CD4-positive, alpha-beta T cell (primary cell): ENCODE measurements at regions not wholly inside any gene's neighbourhood (a gene's known extent, or its start where the extent isn't known, plus 50 kb on each side); places are given as distances from the start of the nearest gene placed in this dataset.
A peak's percentile ranks its signal among the peaks of the same experiment; 100 is the strongest.

ENCODE experiments used
- ATAC-seq: fragments of 200-7000 bp; cut with Tn5 transposase; one replicate; pipeline ENCODE4 v1.10.0; 2022; ENCODE audit warnings: mild to moderate bottlenecking; ENCODE audit not compliant: poor library complexity
- CTCF ChIA-PET: fragments of 350-600 bp; sonication (Branson Sonifier 250); formaldehyde crosslinking; loops from one replicate; lab custom pipeline; 2021; ENCODE audit warnings: antibody characterized with exemption, inconsistent platforms; lab: Charles Lee
- POLR2A ChIA-PET: fragments of 350-600 bp; sonication (Branson Sonifier 250); formaldehyde crosslinking; loops from one replicate; lab custom pipeline; 2021; ENCODE audit warnings: antibody characterized with exemption, inconsistent platforms; lab: Charles Lee
- DNase-seq, 14 experiments: peaks; one replicate each; pipeline ENCODE4 v3.0.0-alpha.2; 2013 to 2020; ENCODE audit warnings: mixed read lengths in 2 of 14
- H3K27ac ChIP-seq, 2 donors: one replicate each; pipeline versions ENCODE4 v1.5.1 to v1.7.0; 2013; ENCODE audit warnings: low read length in 2 of 2, low read depth in 1 of 2, mild to moderate bottlenecking in 1 of 2
- H3K27me3 ChIP-seq, 2 experiments: 1 replicate in 1 of 2; 2 replicates in 1 of 2; pipeline versions ENCODE4 v1.6.1 to v1.7.0; 2013; ENCODE audit warnings: low read length in 2 of 2, control low read depth in 1 of 2, mild to moderate bottlenecking in 1 of 2, moderate library complexity in 1 of 2; ENCODE audit not compliant: insufficient read depth in 2 of 2, control insufficient read depth in 1 of 2
- H3K36me3 ChIP-seq: one replicate; pipeline ENCODE4 v1.6.1; 2013; ENCODE audit warnings: low read length, control low read depth; ENCODE audit not compliant: insufficient read depth
- H3K4me1 ChIP-seq: one replicate; pipeline ENCODE4 v1.6.1; 2013; ENCODE audit warnings: low read length, control low read depth; ENCODE audit not compliant: insufficient read depth
- H3K4me3 ChIP-seq: one replicate; pipeline ENCODE4 v1.5.1; 2013; ENCODE audit warnings: mild to moderate bottlenecking, low read length, moderate library complexity
- H3K9me3 ChIP-seq, 2 experiments: 1 replicate in 1 of 2; 2 replicates in 1 of 2; pipeline versions ENCODE4 v1.6.1 to v1.7.0; 2013; ENCODE audit warnings: low read length in 2 of 2, mild to moderate bottlenecking in 2 of 2, control low read depth in 1 of 2, moderate library complexity in 1 of 2; ENCODE audit not compliant: control insufficient read depth in 1 of 2, insufficient read depth in 1 of 2
- H3K27ac Mint-ChIP-seq: one replicate; pipeline ENCODE4 v1.8.0; 2020; ENCODE audit warnings: mixed read lengths
- H3K27me3 Mint-ChIP-seq: one replicate; pipeline ENCODE4 v1.8.0; 2021; ENCODE audit warnings: mixed read lengths
- H3K36me3 Mint-ChIP-seq: one replicate; pipeline ENCODE4 v1.8.0; 2021; ENCODE audit warnings: low read depth, mixed read lengths
- H3K4me1 Mint-ChIP-seq: one replicate; pipeline ENCODE4 v1.8.0; 2021; ENCODE audit warnings: low read depth, mixed read lengths
- H3K4me3 Mint-ChIP-seq: one replicate; pipeline ENCODE4 v1.8.0; 2020; ENCODE audit warnings: mild to moderate bottlenecking, mixed read lengths
- H3K9me3 Mint-ChIP-seq: one replicate; pipeline ENCODE4 v1.8.0; 2020; ENCODE audit warnings: mixed read lengths
- CTCF ChIP-seq: fragments of 200-600 bp; IDR thresholded peaks from one replicate; pipeline ENCODE4 v1.8.0; 2022; ENCODE audit warnings: antibody characterized with exemption, mild to moderate bottlenecking
- intact Hi-C, 2 experiments: fragments of 100-400 bp; cut with DNase I in 1 of 2; cut with micrococcal nuclease in 1 of 2; formaldehyde crosslinking; loops; one replicate each; pipeline versions ENCODE4 v1.15.1 to v1.9.0; 2023 to 2025; cut with DNase I, micrococcal nuclease

GRCh38 chr18:22796113-22796512, 137.0 kb upstream of the RBBP8 start:
- ChIA-PET CTCF (no interaction called here), POLR2A (no interaction called here)
- DNase-seq, result no peak
- no peaks in the 10 kb centered on the region for H3K4me1 Mint-ChIP-seq
- peaks cover 3 to 4% of the 10 kb centered on the region in 2 experiments for H3K27me3 ChIP-seq
- H3K4me1 ChIP-seq, result no peaks in the 10 kb centered on the region
- ATAC-seq, result no peak
- H3K9me3 ChIP-seq, result no peaks in the 10 kb centered on the region
- H3K36me3 Mint-ChIP-seq, result no peaks in the 10 kb centered on the region
- intact Hi-C loops, result loop anchor here in 1 of 2 experiments (5.0 kb wide), 1 partner anchor 336 kb away; no protein-coding TSS in a partner anchor
- no peaks in the 10 kb centered on the region for H3K9me3 Mint-ChIP-seq
- H3K4me3 ChIP-seq, result no peak overlapping the region
- H3K36me3 ChIP-seq, result no peaks in the 10 kb centered on the region
- TF ChIP-seq CTCF, result no peak
- no peak overlapping the region for H3K27ac Mint-ChIP-seq
- no peak overlapping the region for H3K27ac ChIP-seq
- no peak overlapping the region for H3K4me3 Mint-ChIP-seq
- H3K27me3 Mint-ChIP-seq, result peaks cover 21% of the 10 kb centered on the region

GRCh38 chr18:22800551-22800951, 132.6 kb upstream of the RBBP8 start:
- ATAC-seq (no peak), DNase-seq (no peak)
- Mint-ChIP-seq H3K4me3 (no peak overlapping the region), H3K27ac (no peak overlapping the region), H3K4me1 (no peaks in the 10 kb centered on the region), H3K9me3 (no peaks in the 10 kb centered on the region), H3K27me3 (peaks cover 5% of the 10 kb centered on the region), H3K36me3 (no peaks in the 10 kb centered on the region)
- Histone ChIP-seq H3K9me3 (no peaks in the 10 kb centered on the region), H3K27ac (no peak overlapping the region), H3K4me1 (no peaks in the 10 kb centered on the region), H3K4me3 (no peak overlapping the region), H3K36me3 (no peaks in the 10 kb centered on the region), H3K27me3 (peaks cover 0 to 4% of the 10 kb centered on the region in 2 experiments)
- TF ChIP-seq CTCF, result no peak
- POLR2A ChIA-PET, result interaction anchor here (1.0 kb wide), 1 partner anchor 117 kb away, joined by 3 read pairs; no protein-coding TSS in a partner anchor
- intact Hi-C loops, result no loop called here
- CTCF ChIA-PET, result no interaction called here

GRCh38 chr18:22813648-22814328, 119.3 kb upstream of the RBBP8 start:
- intact Hi-C loops, result loop anchor here in 1 of 2 experiments (1.0 kb wide), 1 partner anchor 598 kb away; no protein-coding TSS in a partner anchor
- no peak overlapping the region for H3K27ac Mint-ChIP-seq
- no peaks in the 10 kb centered on the region for H3K4me1 ChIP-seq
- H3K4me3 Mint-ChIP-seq, result no peak overlapping the region
- H3K9me3 Mint-ChIP-seq, result no peaks in the 10 kb centered on the region
- ATAC-seq, result no peak
- no peaks in the 10 kb centered on the region for H3K9me3 ChIP-seq
- POLR2A ChIA-PET, result interaction anchor here (0.5 kb wide), 1 partner anchor 139 kb away, joined by 3 read pairs; no protein-coding TSS in a partner anchor
- H3K4me3 ChIP-seq, result no peak overlapping the region
- no peaks in the 10 kb centered on the region for H3K4me1 Mint-ChIP-seq
- DNase-seq, result peak in 3 of 14 experiments; percentile 13 to 40 (median 36)
- H3K27me3 Mint-ChIP-seq, result peaks cover 55% of the 10 kb centered on the region
- peaks cover 4 to 8% of the 10 kb centered on the region in 2 experiments for H3K27me3 ChIP-seq
- CTCF ChIA-PET, result interaction anchor here (0.8 kb wide), 1 partner anchor 598 kb away, joined by 3 read pairs; no protein-coding TSS in a partner anchor
- H3K36me3 Mint-ChIP-seq, result no peaks in the 10 kb centered on the region
- H3K36me3 ChIP-seq, result no peaks in the 10 kb centered on the region
- H3K27ac ChIP-seq, result no peak overlapping the region
- no peak for TF ChIP-seq CTCF
